ENCODE measurements at regions not wholly inside any gene's neighbourhood (a gene's known extent, or its start where the extent isn't known, plus 50 kb on each side); places are given as distances from the start of the nearest gene placed in this dataset.

DNA sequence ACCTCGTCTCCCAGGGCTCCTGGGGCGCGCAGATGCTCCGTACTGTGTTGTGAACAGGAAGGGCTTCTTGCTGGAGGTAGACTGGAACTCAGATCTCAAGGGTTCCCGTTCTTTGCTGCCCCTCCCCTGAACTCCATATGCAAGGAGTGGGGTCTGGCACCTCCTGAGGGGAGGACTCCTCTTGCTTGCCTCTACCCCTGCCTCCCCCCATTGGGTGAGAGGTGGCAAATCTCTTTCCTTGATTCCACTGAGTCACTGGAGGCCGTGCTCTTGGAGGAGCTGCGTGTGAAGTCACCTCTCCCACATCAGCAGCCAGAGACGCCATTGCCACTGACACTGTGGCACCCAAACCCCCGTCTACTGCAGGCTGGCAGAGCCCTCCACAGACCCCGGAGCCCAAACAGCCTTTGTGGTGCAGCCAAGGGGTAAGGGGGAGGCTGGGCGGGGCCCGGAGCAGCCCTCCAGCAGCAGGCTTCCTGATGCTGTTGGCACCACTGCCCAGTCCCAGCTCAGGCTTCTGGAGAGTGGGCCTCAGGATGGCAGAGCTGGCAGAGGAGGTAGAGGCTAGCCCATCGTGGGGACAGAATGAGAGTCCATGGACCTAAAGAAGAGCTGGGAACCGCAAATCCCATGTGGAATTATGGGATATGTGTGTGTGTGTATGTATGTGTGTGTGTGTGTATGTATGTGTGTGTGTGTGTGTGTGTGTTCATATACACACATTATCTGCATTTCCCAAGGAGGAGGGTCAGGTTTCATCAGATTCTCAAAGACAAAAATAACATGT is 104.9 kb upstream of the RUNX3 start:
- no peak for DNase-seq

DNA sequence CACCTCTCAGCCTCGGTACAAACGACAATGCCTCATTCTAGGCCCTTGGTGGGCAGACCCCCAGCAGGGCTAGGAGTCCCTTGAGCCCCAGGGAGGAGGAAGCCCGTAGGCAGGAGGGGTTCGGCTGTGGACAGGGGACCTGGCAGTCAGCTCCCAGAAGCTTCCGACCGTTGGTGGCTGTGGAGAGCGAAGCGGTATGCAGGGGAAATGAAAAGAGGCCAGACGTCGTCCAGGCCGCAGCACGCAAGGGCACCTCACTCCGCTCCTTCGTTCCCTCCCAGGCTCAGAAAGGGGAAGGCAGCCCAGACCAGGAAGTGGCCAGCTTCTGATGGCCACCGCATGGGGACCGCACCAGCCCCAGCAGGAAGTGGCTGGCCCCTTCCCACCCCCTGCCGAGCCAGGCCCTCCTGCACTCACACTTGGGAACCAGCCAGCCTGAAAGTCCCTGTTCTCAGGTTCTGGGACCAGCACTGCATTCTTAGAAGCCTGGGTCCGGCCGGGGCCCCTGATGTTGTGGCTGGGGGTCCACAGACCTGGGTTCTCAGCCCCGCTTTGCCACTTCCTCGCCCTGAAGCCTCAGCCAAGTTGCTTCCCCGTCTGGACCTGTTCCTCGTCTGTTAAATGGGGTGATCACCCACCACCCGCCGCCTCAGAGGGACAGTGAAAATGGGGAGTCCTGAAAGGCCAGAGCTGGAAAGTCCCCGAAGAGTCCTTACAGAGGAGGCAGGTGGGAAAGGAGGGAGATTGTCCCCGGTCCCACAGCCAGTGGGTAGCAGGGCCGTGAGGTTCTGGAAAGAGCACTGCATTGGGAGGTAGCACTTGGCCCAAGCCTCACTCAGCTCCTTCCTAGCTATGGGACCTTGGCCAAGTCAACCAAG is 104.0 kb upstream of the RUNX3 start:
- DNase-seq = no peak

DNA sequence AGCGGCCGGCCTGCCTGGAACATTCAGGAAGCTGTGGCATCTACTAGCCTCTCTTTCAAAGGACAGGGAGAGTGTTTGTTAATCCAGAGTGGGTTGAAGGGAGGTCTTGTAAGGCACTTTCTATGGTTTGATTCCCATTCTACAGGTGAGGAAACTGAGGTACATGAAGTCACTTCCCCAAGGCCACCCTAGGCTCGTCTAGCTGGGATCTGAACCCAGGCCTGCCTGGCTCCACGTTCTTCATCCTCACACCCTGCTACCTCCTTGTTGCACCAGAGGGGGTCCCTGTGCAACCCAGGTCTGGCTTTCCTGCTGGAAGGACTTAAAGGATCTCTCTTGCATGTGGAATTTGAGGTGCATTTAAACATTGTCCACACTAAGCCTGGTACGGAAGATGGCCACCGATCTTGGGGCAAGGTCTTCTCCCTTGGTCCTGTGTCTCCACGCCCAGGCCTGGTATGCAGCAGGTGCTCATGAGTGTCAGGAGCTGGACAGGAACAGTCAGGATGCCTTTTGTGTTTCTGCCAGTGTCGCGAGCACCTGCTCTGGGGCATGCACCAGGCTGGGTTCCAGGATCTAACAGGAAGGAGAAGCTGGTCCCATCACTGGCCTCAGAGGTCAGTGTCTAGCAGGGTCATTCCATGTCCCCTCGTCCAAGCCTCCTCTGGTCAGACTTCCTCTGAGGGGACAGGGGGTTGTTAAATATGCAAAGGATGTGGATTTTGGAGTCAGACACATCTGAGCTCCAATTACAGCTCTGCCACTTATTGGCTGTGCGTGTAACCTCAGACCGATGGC is 103.2 kb upstream of the RUNX3 start:
- DNase-seq = no peak

DNA sequence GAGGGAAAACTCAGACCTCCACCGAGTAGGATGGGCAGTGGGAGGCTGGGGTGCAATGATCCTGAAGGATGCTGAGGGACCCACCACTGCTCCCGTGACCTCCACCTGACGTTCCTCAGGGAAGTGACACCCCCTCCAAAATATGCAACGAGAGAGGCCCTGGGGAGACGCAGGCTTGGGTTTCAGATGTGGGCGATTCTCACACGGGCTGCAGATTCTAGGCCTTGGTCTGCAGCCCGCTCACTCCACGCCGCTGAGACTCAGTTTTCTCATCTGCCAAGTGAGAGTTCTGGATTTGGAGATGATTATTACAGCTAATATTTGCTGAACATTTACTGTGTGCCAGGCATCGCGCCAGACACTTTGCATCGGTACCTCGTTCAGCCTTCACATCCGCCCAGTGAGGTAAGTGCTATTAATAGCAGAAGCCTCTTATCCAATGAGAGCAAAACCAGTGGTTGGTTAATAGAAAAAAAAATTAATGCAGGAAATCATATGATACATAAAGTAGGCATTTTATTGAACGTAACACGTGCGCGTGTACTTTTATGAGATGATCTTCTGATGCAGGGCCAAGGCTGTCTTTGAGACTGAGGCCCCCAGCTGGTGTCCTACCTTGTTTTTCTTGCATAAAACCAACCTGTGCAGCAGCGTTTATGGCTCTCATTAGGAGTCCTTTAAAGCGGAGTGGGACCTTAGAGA is 102.0 kb upstream of the RUNX3 start:
- DNase-seq = no peak

DNA sequence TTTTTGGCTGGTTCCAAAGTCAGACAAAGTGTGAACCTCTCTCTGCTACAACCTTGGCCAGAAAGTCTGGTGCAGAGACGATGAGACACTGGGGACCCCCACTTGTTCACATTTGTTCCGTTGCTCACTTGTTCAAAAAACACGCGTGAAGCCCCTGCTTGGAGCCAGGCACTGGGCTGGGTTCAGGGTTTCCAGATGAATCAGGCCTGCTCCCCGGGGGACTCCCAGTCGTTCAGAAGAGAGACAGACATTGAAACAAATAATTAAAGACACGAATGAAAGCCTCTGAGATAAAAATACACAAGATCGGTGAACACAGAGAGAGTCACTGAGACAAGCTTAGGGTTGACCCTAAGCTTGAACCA is 101.5 kb upstream of the RUNX3 start:
- no peak for DNase-seq

DNA sequence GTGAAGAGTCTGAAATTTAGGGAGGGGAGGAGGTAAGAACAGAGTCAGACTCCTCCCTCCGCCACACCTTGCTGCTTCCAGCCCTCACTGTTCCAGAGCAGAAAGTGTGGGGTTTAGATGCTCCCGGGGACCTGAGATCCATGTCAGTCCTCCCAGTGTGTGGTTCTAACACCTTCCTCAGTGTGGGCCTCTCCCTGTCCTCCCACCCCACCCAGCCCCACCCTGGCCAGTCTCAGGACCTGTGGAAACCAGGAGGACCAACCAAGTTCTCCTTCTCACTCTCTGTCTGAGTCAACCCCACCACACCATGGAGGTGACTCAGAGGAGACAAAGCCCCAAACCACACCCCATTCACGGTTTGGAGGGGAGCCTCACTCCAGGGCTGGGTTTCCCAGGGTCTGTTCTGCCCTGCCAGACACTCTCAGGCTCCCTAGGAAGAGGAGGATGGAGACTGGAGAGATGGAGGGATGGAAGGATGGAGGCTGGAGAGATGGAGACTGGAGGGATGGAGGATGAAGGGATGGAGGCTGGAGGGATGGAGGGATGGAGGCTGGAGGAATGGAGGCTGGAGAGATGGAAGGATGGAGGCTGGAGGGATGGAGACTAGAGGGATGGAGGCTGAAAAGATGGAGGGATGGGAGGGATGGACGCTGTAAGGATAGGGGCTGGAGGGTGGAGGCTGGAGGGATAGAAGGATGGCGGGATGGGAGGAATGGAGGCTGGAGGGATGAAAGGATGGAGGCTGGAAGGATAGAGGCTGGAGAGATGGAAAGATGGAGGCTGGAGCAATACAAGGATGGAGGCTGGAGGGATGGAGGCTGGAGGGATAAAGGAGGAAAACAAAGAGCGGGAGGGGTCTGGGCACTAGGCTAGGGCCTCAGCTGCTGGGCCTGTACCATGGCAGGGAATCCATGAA is 100.9 kb upstream of the RUNX3 start:
- DNase-seq = no peak

DNA sequence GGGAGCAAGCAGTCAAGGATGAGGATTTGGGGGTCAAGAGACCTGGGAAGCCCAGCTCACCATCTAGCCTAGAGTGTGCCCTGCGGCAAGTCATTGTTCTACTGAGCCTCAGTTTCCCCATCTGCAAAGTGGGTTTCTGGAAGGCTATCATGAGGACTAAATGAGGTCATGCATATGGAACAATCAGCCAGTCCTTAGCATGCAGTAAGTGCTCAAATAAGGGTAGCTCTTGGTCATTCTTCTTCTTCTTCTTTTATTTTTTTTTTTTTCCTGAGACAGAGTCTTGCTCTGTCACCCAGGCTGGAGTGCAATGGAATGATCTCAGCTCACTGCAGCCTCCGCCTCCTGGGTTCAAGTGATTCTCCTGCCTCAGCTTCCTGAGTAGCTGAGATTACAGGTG is 99.9 kb upstream of the RUNX3 start:
- no peak for DNase-seq

DNA sequence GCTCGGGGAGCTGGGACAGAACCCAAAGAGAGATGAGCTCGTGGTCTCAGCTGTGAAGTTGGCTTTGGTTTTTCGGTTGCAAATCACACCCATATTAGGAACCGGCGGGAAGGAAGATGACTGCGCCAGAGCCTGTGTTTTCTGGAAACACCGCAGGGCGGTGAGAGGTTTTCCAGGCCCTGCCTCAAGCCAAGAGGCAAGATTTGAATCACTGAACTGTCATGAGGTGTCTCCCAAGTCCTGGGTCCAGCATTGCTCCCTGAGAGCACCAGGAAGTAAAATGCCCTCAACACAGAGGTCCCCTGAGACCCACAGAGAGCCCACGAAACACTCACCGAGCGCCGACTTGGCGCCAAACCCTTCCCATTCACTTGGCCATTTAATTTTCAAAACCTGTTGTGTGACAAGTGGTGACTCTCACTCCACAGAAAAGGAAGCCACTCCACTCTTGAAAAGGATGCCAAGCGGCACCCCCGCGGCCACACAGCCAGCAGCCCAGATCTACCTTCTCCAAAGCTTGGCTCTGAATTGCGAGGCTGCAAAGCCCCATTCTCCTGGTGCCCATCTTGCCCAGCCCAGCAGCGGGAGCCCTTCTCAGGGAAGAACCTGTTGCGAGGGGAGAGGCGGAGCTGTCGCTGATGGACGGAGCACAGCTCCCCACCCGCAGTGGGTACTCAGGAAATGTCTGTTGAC is 99.0 kb upstream of the RUNX3 start:
- DNase-seq = no peak

DNA sequence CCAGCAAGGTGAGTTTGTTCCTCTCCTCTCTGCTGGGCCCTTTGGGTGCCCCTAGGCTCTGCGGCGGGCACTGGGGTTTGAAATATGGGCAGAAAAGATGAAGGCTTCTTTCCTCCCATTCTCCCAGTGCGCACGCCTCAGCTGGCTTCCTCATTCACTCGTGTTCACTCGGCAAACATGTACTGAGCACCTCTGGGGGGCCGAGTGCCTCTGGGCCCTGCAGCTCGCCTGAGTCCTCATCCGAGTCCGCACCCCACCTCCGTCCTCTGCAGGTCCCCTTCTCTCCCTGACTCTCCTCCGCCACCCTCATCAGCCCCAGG is 98.5 kb upstream of the RUNX3 start:
- DNase-seq = no peak

DNA sequence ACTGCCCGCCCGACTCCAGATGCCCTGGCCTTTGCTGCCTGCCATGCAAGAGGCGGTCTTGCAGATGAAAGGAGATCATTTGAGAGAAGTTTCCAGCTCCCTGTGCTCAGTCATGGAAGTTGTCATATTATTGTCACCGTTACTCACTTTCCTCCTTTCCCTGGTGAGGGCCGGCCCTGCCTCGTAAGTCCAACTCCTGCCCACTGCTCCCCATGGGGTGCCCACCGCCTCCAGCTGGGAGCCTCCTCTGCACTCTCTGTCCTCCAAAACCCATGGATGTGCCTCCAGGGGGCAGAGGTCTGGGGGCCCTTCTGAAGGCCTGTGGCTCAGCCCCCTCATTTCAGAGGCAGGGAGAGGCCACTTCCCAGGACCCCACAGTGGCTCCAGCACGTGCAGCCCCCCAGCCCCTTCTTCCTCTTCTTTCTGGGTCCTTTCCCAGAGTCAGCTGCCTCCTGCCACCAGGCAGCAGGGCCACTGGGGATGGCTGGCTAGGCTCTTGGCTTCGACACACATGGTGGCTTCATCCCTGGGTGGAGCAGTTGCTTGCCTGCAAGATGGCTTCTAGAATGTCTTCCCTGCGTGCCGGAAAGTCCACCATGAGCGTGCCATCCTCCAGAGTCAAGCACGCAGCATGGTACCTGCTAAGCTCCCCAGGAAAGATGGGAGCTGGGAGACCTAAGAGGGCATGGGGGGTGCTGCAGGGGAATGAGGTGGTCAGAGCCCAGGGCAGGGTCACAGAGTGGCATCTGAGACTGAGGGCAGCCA is 97.9 kb upstream of the RUNX3 start:
- no peak for DNase-seq

DNA sequence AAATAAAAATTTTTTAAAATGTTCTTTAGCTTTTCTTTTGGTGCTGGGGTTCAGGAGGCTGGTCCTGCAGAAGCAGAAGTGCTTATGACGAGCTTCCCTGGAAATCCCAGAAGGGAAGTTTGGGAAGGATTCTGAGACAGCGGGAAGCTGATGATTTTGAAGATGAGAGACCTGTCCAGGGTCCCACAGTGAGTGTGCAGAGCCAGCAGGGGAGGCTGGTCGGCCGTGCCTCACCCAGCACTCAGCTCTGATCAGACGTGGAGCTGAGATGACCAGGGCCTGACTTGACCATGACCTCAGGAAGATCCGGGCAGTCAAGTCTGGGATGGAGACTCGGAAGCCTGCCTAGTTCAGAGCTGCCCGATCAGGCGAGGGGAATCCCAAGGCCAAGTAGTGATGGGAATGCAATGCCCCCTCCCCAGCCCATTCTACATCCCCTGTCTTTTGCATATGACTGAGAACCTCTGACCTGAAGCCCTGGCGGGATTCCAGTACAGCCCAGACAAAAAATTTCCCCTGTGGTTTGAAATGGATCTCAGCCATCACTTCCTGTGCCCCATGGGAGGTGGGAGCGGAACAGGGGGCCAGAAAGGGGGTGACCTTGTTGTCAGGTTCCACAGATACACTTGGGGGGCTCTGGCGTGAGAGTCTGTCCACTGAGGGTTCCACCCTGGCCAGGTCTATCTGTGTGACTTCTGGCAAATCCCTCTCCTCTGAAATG is 96.8 kb upstream of the RUNX3 start:
- DNase-seq = no peak

DNA sequence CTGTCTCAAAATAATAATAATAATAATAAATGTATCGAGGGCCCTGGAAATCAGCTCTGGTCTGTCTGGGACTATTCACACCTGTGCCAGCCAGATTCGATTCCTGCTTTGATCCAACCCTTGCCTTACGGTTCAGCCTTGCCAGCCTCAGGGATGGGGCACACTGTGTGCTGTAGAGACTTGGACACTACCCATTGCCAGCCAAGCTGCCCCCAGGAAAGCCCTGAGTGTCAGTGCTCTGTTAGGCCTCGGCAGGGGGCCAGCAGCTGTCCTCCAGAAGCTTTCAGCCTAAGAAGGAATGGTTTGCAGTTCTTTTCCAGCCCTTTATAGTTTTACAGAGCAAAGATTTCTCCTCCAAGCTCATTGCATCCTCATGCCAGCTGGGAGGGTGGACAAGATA is 96.2 kb upstream of the RUNX3 start:
- no peak for DNase-seq

DNA sequence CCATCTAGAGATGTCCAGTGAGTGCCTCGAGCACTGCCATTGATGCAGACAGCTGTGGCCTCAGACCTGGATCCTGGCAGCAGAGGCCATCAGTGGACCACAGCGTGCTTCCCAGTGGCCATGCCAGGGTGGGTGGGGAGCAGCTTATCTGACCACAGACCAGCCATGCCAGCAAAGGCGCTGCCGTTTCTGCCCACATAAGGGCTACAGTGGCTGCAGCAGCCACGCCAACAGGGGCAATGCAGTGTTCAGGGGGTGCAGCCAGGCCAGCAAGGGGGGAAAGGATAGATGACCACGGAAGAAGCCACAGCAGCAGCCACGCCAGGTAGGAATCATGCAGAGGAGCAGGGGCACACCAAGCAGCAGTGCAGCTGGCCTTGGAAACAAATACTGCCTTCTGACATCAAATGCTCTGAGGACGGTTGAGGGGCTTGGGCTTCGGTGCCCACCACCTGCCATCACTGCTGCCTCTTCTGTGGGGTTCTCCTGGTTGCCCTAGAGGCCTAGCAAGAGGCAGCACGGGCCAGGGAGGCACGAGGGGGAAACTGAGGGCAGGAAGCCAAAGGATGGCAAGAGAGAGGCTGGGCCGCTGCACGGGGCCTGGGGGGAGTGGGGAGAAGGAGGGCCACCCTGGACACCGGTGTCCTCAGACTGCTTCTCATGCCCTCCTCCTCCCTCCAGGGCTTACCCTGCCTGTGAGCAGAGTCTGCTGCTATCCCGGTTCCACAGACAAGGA is 94.7 kb upstream of the RUNX3 start:
- no peak for DNase-seq

DNA sequence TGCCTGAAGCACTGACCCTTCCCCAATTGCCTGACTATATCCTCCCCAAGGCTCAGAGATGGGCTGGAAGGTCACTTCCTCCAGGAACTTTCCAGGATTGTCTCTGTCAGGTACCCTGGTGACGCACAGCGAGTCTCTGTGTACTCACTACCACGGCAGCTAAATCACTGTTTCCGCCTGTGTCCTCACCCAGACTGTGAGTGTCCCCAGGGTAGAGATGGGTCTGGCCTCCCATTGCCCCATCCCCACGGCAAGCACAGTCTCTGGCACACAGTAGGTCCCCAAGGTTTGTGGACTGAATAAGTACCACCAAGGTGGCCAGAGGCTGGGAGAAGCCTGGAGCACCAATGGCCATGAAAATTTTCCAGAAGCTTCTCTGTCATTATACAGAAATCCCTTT is 93.8 kb upstream of the RUNX3 start:
- no peak for DNase-seq

DNA sequence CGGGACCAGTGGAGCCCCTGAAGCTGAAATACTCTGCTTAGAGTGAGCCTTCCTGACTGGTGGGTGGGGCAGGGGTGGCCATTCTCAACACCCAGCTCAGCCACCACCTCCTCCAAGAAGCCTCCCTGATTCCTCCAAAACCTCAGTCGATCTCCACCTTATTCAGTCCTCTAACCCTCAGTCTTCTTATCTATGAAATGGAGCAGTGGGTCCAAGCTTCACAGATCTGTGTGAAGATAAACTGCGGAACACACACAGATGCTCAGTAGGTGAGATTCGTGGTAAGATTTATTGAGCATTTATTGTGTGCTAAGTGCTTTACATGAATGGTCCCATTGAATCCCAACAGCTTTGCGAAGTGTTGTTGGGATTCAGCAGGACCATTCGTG is 93.1 kb upstream of the RUNX3 start:
- no peak for DNase-seq

DNA sequence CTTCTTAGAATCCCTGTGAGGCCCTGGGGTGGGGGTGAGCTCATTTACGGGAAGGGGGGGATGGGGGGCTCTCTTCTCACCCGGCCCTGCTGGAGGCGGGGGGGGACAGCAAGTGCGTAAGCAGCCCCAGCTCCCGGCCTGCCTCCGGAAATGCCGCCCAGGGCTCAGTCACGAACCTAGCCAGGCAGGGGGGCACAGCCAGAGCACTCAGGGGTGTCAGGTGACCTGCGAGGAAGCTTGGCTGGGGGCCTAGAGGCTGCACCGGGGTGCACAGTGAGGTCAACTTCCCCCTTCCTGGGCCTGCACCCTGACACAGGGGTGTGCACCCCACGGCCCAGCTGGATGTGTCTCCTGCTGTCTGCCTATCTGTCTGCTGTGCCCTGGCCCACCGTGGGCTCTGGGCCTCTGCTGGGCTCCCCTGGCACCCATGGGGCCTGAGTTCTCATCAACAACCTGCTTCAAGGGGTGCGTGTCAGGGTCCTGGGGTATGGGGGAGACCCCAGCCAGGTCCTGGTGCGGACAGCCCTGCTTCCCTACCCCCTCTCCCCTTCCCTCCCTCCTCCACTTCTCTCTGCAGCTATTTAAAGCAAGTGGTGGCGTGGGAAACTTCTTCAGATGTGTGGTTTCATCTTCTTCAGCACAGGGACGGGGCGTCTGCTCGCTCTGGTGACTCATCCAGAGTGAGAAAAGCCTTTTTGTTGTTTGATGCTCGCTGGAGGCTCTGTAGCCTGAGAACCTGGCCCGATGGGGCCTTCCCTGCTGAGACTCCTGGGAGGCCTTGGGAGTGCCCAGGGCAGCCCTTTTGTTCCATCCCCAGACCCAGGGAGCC is 92.5 kb upstream of the RUNX3 start:
- DNase-seq = no peak

DNA sequence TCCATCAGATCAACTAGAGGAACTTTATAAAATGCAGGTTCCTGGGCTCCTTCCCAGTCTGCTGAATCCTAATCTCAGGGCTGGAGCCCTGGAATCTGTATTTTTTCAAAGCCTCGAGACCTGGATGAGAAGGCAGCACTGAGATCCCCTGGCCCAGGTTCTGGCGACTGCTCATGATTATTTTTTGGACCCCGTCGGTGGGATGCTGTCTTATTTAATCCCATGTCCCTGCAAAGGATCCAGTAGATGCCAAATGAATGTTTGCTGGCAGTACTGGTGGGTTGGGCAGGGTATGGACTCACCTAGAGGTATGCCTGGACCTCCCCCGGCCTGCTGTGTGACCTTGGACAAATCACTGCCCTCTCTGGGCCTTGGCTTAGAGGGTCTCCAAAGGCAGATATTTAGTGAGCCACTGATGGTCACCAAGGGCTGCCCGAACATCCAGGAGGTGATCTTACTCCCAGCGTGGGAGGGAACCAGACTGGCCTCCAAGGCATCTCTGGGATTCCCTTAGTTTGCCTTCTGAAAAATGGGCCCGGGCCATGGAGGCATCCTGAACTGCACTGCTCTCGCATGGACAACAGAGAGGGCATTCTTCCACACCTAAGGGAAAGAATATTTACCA is 91.6 kb upstream of the RUNX3 start:
- DNase-seq = no peak

Data from NCI-H524 treated with DMSO at 0.1 percent for 48 hours (cell line).